Choroid plexus epithelial cell (primary cell): ENCODE measurements at regions not wholly inside any gene's neighbourhood (a gene's known extent, or its start where the extent isn't known, plus 50 kb on each side); places are given as distances from the start of the nearest gene placed in this dataset.
"Not testable (repeated sequence)": the region's sequence is repeated elsewhere in the genome, so short reads cannot be mapped to it uniquely, and the experiment has no call there.

Experiments used
- DNase-seq: peaks from one replicate; pipeline ENCODE4 v3.0.0-alpha.2; 2010; ENCODE audit warnings: low read depth
- H3K4me3 ChIP-seq: 2 replicates; pipeline ENCODE4 v1.5.1; 2011; ENCODE audit warnings: low read depth, mild to moderate bottlenecking, control low read depth, low read length, moderate library complexity
- TF ChIP-seq, protein P1 (sequence below): conservative IDR thresholded peaks from 2 replicates; pipeline ENCODE4 v1.5.1; 2011; ENCODE audit warnings: low read depth, mild to moderate bottlenecking, control low read depth, inconsistent platforms, low read length, moderate library complexity

DNA sequence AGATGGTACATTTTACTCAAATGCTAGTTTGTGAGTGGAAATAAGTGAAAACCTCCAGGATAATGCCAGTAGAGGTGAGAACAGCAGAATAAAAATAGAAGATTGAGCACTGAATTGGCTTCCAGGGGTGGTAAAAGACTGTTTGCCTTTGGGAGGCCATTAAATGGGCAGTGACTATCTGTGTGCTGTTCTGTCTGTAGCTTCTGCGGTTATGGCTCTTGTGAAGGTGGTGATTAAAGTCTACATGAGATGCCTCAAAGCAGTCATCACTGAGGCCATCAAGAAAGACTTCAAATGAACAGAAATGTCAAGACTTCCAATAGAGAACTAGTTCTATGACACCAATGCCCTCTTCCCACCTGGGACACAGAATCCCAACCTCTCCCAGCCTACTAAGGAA, 108.8 kb downstream of the EFHB start:
- H3K4me3 ChIP-seq, result no peak overlapping the region
- TF ChIP-seq, protein P1, sequence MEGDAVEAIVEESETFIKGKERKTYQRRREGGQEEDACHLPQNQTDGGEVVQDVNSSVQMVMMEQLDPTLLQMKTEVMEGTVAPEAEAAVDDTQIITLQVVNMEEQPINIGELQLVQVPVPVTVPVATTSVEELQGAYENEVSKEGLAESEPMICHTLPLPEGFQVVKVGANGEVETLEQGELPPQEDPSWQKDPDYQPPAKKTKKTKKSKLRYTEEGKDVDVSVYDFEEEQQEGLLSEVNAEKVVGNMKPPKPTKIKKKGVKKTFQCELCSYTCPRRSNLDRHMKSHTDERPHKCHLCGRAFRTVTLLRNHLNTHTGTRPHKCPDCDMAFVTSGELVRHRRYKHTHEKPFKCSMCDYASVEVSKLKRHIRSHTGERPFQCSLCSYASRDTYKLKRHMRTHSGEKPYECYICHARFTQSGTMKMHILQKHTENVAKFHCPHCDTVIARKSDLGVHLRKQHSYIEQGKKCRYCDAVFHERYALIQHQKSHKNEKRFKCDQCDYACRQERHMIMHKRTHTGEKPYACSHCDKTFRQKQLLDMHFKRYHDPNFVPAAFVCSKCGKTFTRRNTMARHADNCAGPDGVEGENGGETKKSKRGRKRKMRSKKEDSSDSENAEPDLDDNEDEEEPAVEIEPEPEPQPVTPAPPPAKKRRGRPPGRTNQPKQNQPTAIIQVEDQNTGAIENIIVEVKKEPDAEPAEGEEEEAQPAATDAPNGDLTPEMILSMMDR, result no peak
- DNase-seq, result no peak

GRCh38 chr3:19822805-19823204, 111.2 kb downstream of the EFHB start:
- H3K4me3 ChIP-seq, result no peak overlapping the region
- TF ChIP-seq, protein P1, result no peak
- no peak for DNase-seq

DNA sequence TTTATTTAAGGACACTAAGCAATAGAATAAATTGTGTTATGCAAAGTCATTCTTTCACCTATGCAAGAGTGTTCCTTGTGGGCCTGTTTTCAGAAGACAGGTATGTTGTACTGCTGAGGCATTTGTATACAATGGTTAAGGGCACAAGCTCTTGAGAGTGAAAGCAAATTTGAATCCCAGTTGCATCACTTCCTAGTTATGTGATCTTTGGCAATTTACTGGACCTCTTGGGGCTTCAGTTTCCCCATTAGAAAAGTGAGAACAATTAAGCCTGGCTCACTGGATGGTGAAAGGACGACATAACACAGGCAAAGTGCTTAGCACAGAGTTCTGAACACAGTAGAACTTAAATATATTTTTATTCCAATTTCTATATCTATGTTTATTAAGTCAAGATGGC, 117.4 kb downstream of the EFHB start:
- no peak overlapping the region for H3K4me3 ChIP-seq
- no peak for DNase-seq
- TF ChIP-seq, protein P1, result no peak

DNA sequence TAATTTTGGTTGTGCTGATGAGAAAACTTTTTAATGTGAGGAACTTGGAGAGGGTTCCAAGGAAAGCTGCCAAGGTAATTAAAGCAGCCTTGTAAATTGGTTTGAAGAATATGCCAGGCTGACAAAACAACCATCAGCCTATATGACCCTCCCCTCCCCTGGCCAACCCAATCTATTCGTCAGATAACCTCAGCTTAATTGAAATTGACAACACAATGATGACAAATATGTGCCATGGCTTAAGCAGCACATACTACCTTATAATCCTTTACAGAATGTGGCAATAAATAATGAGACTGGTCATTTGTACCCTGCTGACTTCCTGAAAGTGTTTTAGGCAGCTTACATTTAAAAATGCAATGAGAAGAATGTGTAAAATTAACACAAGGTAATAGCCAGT, 118.2 kb downstream of the EFHB start:
- TF ChIP-seq, protein P1, result no peak
- no peak overlapping the region for H3K4me3 ChIP-seq
- no peak for DNase-seq

DNA sequence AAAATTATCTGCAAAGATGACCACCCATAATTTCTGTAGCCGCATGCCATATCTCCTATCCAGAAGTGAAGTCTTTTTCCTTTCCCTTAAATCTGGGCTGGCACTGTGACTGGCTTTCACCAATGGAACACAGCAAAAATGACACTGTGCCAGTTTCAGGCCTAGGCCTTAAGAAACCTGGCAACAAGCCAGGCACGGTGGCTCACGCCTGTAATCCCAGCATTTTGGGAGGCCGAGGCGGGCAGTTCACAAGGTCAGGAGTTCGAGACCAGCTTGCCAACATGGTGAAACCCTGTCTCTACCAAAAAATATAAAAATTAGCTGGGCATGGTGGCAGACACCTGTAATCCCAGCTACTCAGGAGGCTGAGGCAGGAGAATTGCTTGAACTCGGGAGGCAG, 120.3 kb downstream of the EFHB start:
- DNase-seq, H3K4me3 ChIP-seq: not testable (repeated sequence)

- H3K4me3 ChIP-seq, result no peak overlapping the region
- DNase-seq, result no peak
- TF ChIP-seq, protein P1, result no peak
These were observed 122.3 kb downstream of the EFHB start for GRCh38 chr3:19811689-19812088.

GRCh38 chr3:19808834-19809233, 125.2 kb downstream of the EFHB start:
- no peak for DNase-seq
- TF ChIP-seq, protein P1, result no peak
- no peak overlapping the region for H3K4me3 ChIP-seq

- DNase-seq, result no peak
- H3K4me3 ChIP-seq, result no peak overlapping the region
- TF ChIP-seq, protein P1, result no peak
These were observed 134.1 kb downstream of the EFHB start for GRCh38 chr3:19799887-19800286.
